ENCODE measurements at regions not wholly inside any gene's neighbourhood (a gene's known extent, or its start where the extent isn't known, plus 50 kb on each side); places are given as distances from the start of the nearest gene placed in this dataset.

DNA sequence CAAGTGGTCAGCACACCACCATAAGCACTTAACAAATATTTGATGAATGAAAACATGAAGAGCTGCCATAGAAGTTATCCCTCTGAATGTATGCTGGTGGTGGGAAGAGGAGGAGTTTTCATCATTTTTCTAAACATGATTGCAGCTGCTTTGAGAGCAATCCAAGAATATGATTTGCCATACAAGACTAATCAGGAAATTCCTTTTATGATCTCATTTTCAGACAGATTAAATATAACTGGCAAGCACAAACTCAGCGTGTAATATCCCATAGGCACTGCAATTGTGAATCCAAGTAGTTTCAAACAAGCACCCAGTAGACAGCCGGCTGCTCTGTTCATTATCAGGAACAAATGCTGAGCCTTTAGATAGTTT is 505.7 kb upstream of the LUZP2 start:
- no peaks in the 10 kb centered on the region for H3K79me2 ChIP-seq (ENCODE audit: low read length)
- H3K4me3 ChIP-seq (ENCODE audit: low read length): no peak overlapping the region
- no peak for TF ChIP-seq EZH2phosphoT487 (IDR thresholded peaks at IDR 0.05; ENCODE audit: low read depth)
- H3K4me2 ChIP-seq (ENCODE audit: low read length): no peak overlapping the region
- no peaks in the 10 kb centered on the region for H4K20me1 ChIP-seq (ENCODE audit: insufficient read depth, low read length)
- no peak overlapping the region for H3K27ac ChIP-seq (ENCODE audit: low read length)
- no peak overlapping the region for H2AFZ ChIP-seq (ENCODE audit: low read depth, low read length)
- no peaks in the 10 kb centered on the region for H3K4me1 ChIP-seq (ENCODE audit: low read length)
- no peak overlapping the region for H3K9ac ChIP-seq (ENCODE audit: low read length)
- H3K9me3 ChIP-seq (ENCODE audit: insufficient read depth, low read length): no peaks in the 10 kb centered on the region
- H3K36me3 ChIP-seq (replicated peaks; ENCODE audit: low read depth, low read length): no peaks in the 10 kb centered on the region
- no peaks in the 10 kb centered on the region for H3K27me3 ChIP-seq (ENCODE audit: low read depth, low read length)

DNA sequence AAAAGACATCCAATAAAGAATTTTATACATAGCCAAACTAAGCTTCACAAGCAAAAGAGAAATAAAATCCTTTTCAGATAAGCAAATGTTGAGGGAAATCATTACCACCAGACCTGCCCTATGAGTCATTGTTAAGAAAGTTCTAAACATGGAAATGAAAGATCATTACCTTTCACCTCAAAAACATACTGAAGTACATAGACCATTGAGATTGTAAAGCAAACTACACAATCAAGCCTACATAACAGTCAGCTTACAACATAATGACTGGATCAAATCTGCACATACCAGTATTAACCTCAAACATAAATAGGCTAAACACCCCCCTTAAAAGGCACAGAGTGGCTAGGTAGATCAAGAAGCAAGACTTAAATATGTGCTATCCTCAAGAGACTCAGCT is 501.0 kb upstream of the LUZP2 start:
- H3K9me3 ChIP-seq (ENCODE audit: insufficient read depth, low read length): no peaks in the 10 kb centered on the region
- H3K4me1 ChIP-seq (ENCODE audit: low read length): no peaks in the 10 kb centered on the region
- H3K4me3 ChIP-seq (ENCODE audit: low read length): no peak overlapping the region
- H4K20me1 ChIP-seq (ENCODE audit: insufficient read depth, low read length): no peaks in the 10 kb centered on the region
- H2AFZ ChIP-seq (ENCODE audit: low read depth, low read length): no peak overlapping the region
- H3K36me3 ChIP-seq (replicated peaks; ENCODE audit: low read depth, low read length): no peaks in the 10 kb centered on the region
- no peak overlapping the region for H3K4me2 ChIP-seq (ENCODE audit: low read length)
- no peak overlapping the region for H3K9ac ChIP-seq (ENCODE audit: low read length)
- no peaks in the 10 kb centered on the region for H3K27me3 ChIP-seq (ENCODE audit: low read depth, low read length)
- H3K79me2 ChIP-seq (ENCODE audit: low read length): no peaks in the 10 kb centered on the region
- no peak overlapping the region for H3K27ac ChIP-seq (ENCODE audit: low read length)
- no peak for TF ChIP-seq EZH2phosphoT487 (IDR thresholded peaks at IDR 0.05; ENCODE audit: low read depth)
- TF ChIP-seq, protein P1, sequence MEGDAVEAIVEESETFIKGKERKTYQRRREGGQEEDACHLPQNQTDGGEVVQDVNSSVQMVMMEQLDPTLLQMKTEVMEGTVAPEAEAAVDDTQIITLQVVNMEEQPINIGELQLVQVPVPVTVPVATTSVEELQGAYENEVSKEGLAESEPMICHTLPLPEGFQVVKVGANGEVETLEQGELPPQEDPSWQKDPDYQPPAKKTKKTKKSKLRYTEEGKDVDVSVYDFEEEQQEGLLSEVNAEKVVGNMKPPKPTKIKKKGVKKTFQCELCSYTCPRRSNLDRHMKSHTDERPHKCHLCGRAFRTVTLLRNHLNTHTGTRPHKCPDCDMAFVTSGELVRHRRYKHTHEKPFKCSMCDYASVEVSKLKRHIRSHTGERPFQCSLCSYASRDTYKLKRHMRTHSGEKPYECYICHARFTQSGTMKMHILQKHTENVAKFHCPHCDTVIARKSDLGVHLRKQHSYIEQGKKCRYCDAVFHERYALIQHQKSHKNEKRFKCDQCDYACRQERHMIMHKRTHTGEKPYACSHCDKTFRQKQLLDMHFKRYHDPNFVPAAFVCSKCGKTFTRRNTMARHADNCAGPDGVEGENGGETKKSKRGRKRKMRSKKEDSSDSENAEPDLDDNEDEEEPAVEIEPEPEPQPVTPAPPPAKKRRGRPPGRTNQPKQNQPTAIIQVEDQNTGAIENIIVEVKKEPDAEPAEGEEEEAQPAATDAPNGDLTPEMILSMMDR (IDR thresholded peaks at IDR 0.05; ENCODE audit: low read depth, low read length): no peak

DNA sequence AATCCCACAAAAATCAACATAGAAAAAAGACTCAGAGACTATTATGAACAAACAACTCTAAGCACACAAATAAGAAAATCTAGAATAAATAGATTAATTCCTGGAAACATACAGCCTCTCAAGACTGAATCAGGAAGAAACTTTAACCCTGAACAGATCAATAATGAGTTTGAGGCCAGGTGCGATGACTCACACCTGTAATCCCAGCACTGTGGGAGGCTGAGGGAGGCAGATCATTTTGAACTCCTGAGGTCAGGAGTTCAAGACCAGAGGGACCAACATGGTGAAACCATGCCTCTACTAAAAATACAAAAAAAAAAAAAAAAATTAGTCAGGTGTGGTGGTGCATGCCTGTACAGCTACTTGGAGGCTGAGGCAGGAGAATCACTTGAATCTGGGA is 499.5 kb upstream of the LUZP2 start:
- Histone ChIP-seq H3K36me3 (replicated peaks; ENCODE audit: low read depth, low read length) (no peaks in the 10 kb centered on the region), H4K20me1 (ENCODE audit: insufficient read depth, low read length) (no peaks in the 10 kb centered on the region), H3K79me2 (ENCODE audit: low read length) (no peaks in the 10 kb centered on the region), H3K9ac (ENCODE audit: low read length) (no peak overlapping the region), H3K27me3 (ENCODE audit: low read depth, low read length) (no peaks in the 10 kb centered on the region), H3K4me2 (ENCODE audit: low read length) (no peak overlapping the region), H3K4me1 (ENCODE audit: low read length) (no peaks in the 10 kb centered on the region), H3K27ac (ENCODE audit: low read length) (no peak overlapping the region), H2AFZ (ENCODE audit: low read depth, low read length) (no peak overlapping the region), H3K4me3 (ENCODE audit: low read length) (no peak overlapping the region), H3K9me3 (ENCODE audit: insufficient read depth, low read length) (no peaks in the 10 kb centered on the region)
- TF ChIP-seq EZH2phosphoT487 (IDR thresholded peaks at IDR 0.05; ENCODE audit: low read depth): no peak
- TF ChIP-seq, protein P1 (IDR thresholded peaks at IDR 0.05; ENCODE audit: low read depth, low read length): no peak

DNA sequence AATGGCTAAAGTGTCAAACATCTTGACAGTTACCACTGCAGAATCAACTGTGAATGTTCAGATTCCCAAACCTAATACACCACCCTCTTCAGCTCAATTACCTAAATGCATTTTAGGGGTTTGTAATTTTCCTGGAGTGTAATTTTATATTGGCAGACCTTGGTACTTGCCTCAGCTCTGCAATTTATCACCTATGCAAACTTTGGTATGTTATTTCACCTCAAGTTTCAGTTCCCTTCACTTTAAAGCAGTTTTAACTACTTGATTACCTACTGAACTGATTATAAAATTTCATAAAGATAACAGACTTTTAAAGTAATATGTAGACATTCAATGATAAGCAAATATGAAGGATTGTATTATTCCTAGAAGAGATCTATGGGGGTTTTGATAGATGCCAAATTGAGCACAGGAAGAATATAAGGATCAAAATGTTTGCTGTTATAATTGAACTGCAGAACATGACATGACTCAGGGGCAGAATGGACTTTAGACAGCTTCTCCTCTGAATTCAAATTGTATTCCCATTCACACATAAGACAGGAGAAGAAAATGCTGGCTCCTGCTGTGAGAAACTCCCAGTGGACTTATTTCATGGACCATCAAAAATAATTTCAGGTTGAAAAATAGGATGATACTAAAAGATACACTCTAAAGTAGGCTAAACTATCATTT is 491.5 kb upstream of the LUZP2 start:
- H3K4me3 ChIP-seq (ENCODE audit: low read length): no peak overlapping the region
- no peaks in the 10 kb centered on the region for H3K27me3 ChIP-seq (ENCODE audit: low read depth, low read length)
- H3K79me2 ChIP-seq (ENCODE audit: low read length): no peaks in the 10 kb centered on the region
- H3K4me2 ChIP-seq (ENCODE audit: low read length): no peak overlapping the region
- no peaks in the 10 kb centered on the region for H3K36me3 ChIP-seq (replicated peaks; ENCODE audit: low read depth, low read length)
- H3K9ac ChIP-seq (ENCODE audit: low read length): no peak overlapping the region
- H3K27ac ChIP-seq (ENCODE audit: low read length): no peak overlapping the region
- H2AFZ ChIP-seq (ENCODE audit: low read depth, low read length): no peak overlapping the region
- TF ChIP-seq, protein P1 (IDR thresholded peaks at IDR 0.05; ENCODE audit: low read depth, low read length): no peak
- TF ChIP-seq EZH2phosphoT487 (IDR thresholded peaks at IDR 0.05; ENCODE audit: low read depth): no peak
- no peaks in the 10 kb centered on the region for H3K9me3 ChIP-seq (ENCODE audit: insufficient read depth, low read length)
- H3K4me1 ChIP-seq (ENCODE audit: low read length): peaks cover 10% of the 10 kb centered on the region
- no peaks in the 10 kb centered on the region for H4K20me1 ChIP-seq (ENCODE audit: insufficient read depth, low read length)
